ENCODE measurements at regions not wholly inside any gene's neighbourhood (a gene's known extent, or its start where the extent isn't known, plus 50 kb on each side); places are given as distances from the start of the nearest gene placed in this dataset.

DNA sequence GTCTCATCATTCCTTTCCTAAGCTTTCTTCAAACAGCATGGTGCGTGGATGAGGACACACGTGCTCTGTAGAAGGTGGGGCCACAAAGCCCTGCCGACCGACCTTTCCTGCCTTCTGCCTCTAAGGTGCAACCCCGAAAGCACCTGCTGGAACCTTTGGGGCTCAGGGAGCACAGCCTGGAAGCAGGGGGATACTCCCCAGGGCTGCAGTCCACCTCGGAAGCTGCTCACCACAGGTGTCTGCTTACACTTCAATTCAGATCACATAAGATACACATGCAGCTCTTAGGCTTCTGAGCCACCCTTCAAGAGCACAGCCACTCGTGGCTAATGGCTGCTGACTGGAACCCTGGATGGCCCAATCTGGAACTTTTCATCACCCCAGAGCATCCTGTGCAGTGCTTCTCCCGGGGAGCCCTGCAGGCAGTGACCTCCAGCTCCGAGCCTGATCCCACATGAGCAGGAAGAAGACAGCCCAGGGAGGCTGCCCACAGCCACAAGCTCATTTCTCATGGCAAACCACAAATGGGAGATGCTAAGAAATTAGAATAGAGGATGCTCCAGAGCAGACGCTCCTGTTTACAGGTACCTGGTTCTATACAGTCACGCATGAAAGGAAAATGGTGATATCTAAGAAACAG, 162.3 kb upstream of the FOXF1 start:
- H3K79me2 ChIP-seq (ENCODE audit: insufficient read depth, low read length), result no peaks in the 10 kb centered on the region
- H3K27ac ChIP-seq (ENCODE audit: low read depth, low read length), result no peak overlapping the region
- H4K20me1 ChIP-seq (ENCODE audit: insufficient read depth), result no peaks in the 10 kb centered on the region
- ATAC-seq (no peak), DNase-seq (ENCODE audit: low read depth, low spot score) (no peak)
- no peaks in the 10 kb centered on the region for H3K9me3 ChIP-seq (ENCODE audit: control insufficient read depth in 1 of 2, insufficient read depth in 1 of 2, low read depth in 1 of 2, low read length in 2 of 2)
- BruUV-seq (replicated peaks), result no TSS peak
- ChIA-PET RAD21 (ENCODE audit: low non-redundant PET in 1 of 2, low total read pairs in 2 of 2, uncharacterized antibody in 2 of 2, unreplicated experiment in 2 of 2) (no interaction called here), CTCF (no interaction called here), POLR2A (interaction anchor here (0.7 kb wide), 1 partner anchor 64 kb away, joined by 5 read pairs; no protein-coding TSS in a partner anchor)
- H3K4me3 ChIP-seq (replicated peaks in 1 of 2; ENCODE audit: low read depth in 1 of 2, low read length in 2 of 2), result no peak overlapping the region
- H3K4me2 ChIP-seq (ENCODE audit: low read length), result no peak overlapping the region
- H2AFZ ChIP-seq (ENCODE audit: low read depth, low read length, poor library complexity, severe bottlenecking), result no peak overlapping the region
- intact Hi-C loops (cut with micrococcal nuclease), result no loop called here
- TF ChIP-seq, protein P1, sequence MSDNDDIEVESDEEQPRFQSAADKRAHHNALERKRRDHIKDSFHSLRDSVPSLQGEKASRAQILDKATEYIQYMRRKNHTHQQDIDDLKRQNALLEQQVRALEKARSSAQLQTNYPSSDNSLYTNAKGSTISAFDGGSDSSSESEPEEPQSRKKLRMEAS (IDR thresholded peaks at IDR 0.05), result no peak
- TF ChIP-seq ZFX (IDR thresholded peaks at IDR 0.05) (no peak), SRF (IDR thresholded peaks at IDR 0.05; ENCODE audit: low read depth) (no peak), SP1 (IDR thresholded peaks at IDR 0.05; ENCODE audit: low read depth) (no peak), CBX3 (IDR thresholded peaks at IDR 0.05; ENCODE audit: low read depth) (no peak)
- TF ChIP-seq, protein P2, sequence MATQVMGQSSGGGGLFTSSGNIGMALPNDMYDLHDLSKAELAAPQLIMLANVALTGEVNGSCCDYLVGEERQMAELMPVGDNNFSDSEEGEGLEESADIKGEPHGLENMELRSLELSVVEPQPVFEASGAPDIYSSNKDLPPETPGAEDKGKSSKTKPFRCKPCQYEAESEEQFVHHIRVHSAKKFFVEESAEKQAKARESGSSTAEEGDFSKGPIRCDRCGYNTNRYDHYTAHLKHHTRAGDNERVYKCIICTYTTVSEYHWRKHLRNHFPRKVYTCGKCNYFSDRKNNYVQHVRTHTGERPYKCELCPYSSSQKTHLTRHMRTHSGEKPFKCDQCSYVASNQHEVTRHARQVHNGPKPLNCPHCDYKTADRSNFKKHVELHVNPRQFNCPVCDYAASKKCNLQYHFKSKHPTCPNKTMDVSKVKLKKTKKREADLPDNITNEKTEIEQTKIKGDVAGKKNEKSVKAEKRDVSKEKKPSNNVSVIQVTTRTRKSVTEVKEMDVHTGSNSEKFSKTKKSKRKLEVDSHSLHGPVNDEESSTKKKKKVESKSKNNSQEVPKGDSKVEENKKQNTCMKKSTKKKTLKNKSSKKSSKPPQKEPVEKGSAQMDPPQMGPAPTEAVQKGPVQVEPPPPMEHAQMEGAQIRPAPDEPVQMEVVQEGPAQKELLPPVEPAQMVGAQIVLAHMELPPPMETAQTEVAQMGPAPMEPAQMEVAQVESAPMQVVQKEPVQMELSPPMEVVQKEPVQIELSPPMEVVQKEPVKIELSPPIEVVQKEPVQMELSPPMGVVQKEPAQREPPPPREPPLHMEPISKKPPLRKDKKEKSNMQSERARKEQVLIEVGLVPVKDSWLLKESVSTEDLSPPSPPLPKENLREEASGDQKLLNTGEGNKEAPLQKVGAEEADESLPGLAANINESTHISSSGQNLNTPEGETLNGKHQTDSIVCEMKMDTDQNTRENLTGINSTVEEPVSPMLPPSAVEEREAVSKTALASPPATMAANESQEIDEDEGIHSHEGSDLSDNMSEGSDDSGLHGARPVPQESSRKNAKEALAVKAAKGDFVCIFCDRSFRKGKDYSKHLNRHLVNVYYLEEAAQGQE (IDR thresholded peaks at IDR 0.05; ENCODE audit: low read depth), result no peak
- no peaks in the 10 kb centered on the region for H3K27me3 ChIP-seq (ENCODE audit: insufficient read depth, low read length)
- H3K9me2 ChIP-seq (ENCODE audit: insufficient read depth), result no peaks in the 10 kb centered on the region
- peaks cover 4 to 20% of the 10 kb centered on the region in 2 experiments for H3K4me1 ChIP-seq (ENCODE audit: control insufficient read depth in 1 of 2, insufficient read depth in 2 of 2, low read length in 2 of 2)
- no peaks in the 10 kb centered on the region for H3K36me3 ChIP-seq (ENCODE audit: control insufficient read depth in 1 of 2, insufficient read depth in 2 of 2, low read length in 2 of 2)
- H3K9ac ChIP-seq (ENCODE audit: low read length), result no peak overlapping the region
